Astrocyte of the cerebellum (primary cell): ENCODE measurements at regions not wholly inside any gene's neighbourhood (a gene's known extent, or its start where the extent isn't known, plus 50 kb on each side); places are given as distances from the start of the nearest gene placed in this dataset.

Source experiments
- DNase-seq: peaks from one replicate; pipeline ENCODE4 v3.0.0-alpha.2; 2011; ENCODE audit warnings: low read depth
- H3K4me3 ChIP-seq: 2 replicates; pipeline ENCODE4 v1.5.1; 2011; ENCODE audit warnings: mild to moderate bottlenecking, low read depth, low read length, moderate library complexity
- CTCF ChIP-seq: IDR thresholded peaks from 2 replicates; pipeline ENCODE4 v1.5.1; 2012; ENCODE audit warnings: low read length, low read depth, moderate library complexity, mild to moderate bottlenecking; ENCODE audit errors: missing control alignments
- in situ Hi-C: cut with HindIII; loops from 2 replicates; pipeline ENCODE4 v1.10.0; 2017; ENCODE audit warnings: low sequenced_read_pairs

GRCh38 chr12:58513301-58513834 is 406.9 kb downstream of the LRIG3 start:
- no peak for TF ChIP-seq CTCF
- DNase-seq = no peak
- in situ Hi-C loops = no loop called here
- no peak overlapping the region for H3K4me3 ChIP-seq

GRCh38 chr12:58513852-58514251 is 406.5 kb downstream of the LRIG3 start:
- no peak overlapping the region for H3K4me3 ChIP-seq
- TF ChIP-seq CTCF = no peak
- in situ Hi-C loops = no loop called here
- no peak for DNase-seq

- in situ Hi-C loops = no loop called here
- TF ChIP-seq CTCF = no peak
- DNase-seq = no peak
- H3K4me3 ChIP-seq = no peak overlapping the region
These were observed 400.5 kb downstream of the LRIG3 start for GRCh38 chr12:58519839-58520238.

GRCh38 chr12:58521152-58521551 is 399.2 kb downstream of the LRIG3 start:
- H3K4me3 ChIP-seq = no peak overlapping the region
- no peak for DNase-seq
- in situ Hi-C loops = no loop called here
- TF ChIP-seq CTCF = no peak

GRCh38 chr12:58521796-58522195 is 398.5 kb downstream of the LRIG3 start:
- no peak overlapping the region for H3K4me3 ChIP-seq
- no peak for DNase-seq
- in situ Hi-C loops = no loop called here
- TF ChIP-seq CTCF = no peak

- no peak overlapping the region for H3K4me3 ChIP-seq
- no peak for TF ChIP-seq CTCF
- in situ Hi-C loops = no loop called here
- no peak for DNase-seq
These were observed 396.9 kb downstream of the LRIG3 start for GRCh38 chr12:58523360-58523759.

GRCh38 chr12:58528271-58528670 is 392.0 kb downstream of the LRIG3 start:
- no peak for TF ChIP-seq CTCF
- no peak for DNase-seq
- H3K4me3 ChIP-seq = no peak overlapping the region
- in situ Hi-C loops = loop anchor here (25.0 kb wide), 2 partner anchors 166 to 559 kb away; no protein-coding TSS in a partner anchor
